HCT116 (cell line): ENCODE measurements at regions not wholly inside any gene's neighbourhood (a gene's known extent, or its start where the extent isn't known, plus 50 kb on each side); places are given as distances from the start of the nearest gene placed in this dataset.

Experiments used
- ATAC-seq: fragments of 200-7000 bp; cut with Tn5 transposase; 2 replicates; pipeline ENCODE4 v1.9.1; 2020; ENCODE audit warnings: mild to moderate bottlenecking, moderate library complexity
- BruUV-seq: library from RNA; stranded (reverse); fragments of 400-500 nt; replicated peaks from 2 replicates; lab custom pipeline; 2021; lab: Mats Ljungman, UMichigan
- CTCF ChIA-PET: fragments of 300-600 bp; sonication (Branson Sonifier 250); formaldehyde crosslinking; loops from one replicate; lab custom pipeline; 2021; ENCODE audit warnings: antibody characterized with exemption; lab: Charles Lee
- POLR2A ChIA-PET: fragments of 300-600, 350-600 bp; sonication (Branson Sonifier 250); formaldehyde crosslinking; loops from one replicate; lab custom pipeline; 2021; ENCODE audit warnings: antibody characterized with exemption; lab: Charles Lee
- RAD21 ChIA-PET, 2 experiments: fragments of 300-600 bp; sonication (Branson Sonifier 250); formaldehyde crosslinking; loops; one replicate each; lab custom pipeline; 2023; ENCODE audit warnings: low total read pairs in 2 of 2; ENCODE audit not compliant: uncharacterized antibody in 2 of 2, unreplicated experiment in 2 of 2, low non-redundant PET in 1 of 2; lab: Charles Lee
- DNase-seq: peaks from one replicate; pipeline ENCODE4 v3.0.0-alpha.2; 2010; ENCODE audit warnings: low read depth, low spot score
- H2AFZ ChIP-seq: fragments of 200-600 bp; shearing (Covaris generic), sonication (generic); 2 replicates; pipeline ENCODE4 v1.6.1; 2017; ENCODE audit warnings: low read depth, mixed run types, mixed read lengths, antibody characterized with exemption, low read length; ENCODE audit not compliant: poor library complexity, severe bottlenecking
- H3K27ac ChIP-seq: 2 replicates; pipeline ENCODE4 v1.5.1; 2012; ENCODE audit warnings: low read depth, low read length
- H3K27me3 ChIP-seq: fragments of 200-600 bp; sonication (generic); 2 replicates; pipeline ENCODE4 v1.6.1; 2016; ENCODE audit warnings: mixed run types, low read length, mixed read lengths; ENCODE audit not compliant: insufficient read depth
- H3K36me3 ChIP-seq, 2 experiments: fragments of 200-500 bp in 1 of 2; fragments of 200-600 bp in 1 of 2; sonication (Bioruptor generic) in 1 of 2; sonication (generic) in 1 of 2; 2 replicates each; pipeline versions ENCODE4 v1.5.1 to v1.6.1; 2014 to 2016; ENCODE audit warnings: low read length in 2 of 2, inconsistent platforms in 1 of 2, mixed read lengths in 1 of 2, mixed run types in 1 of 2; ENCODE audit not compliant: insufficient read depth in 2 of 2, control insufficient read depth in 1 of 2
- H3K4me1 ChIP-seq, 2 experiments: fragments of 200-600 bp in 1 of 2; sonication (generic) in 1 of 2; 2 replicates each; pipeline versions ENCODE4 v1.5.1 to v1.6.1; 2012 to 2017; ENCODE audit warnings: low read length in 2 of 2, inconsistent platforms in 1 of 2, mild to moderate bottlenecking in 1 of 2, mixed read lengths in 1 of 2, mixed run types in 1 of 2, moderate library complexity in 1 of 2; ENCODE audit not compliant: insufficient read depth in 2 of 2, control insufficient read depth in 1 of 2
- H3K4me2 ChIP-seq: fragments of 200-600 bp; sonication (generic); 2 replicates; pipeline ENCODE4 v1.6.1; 2017; ENCODE audit warnings: mixed run types, low read length, mixed read lengths
- H3K4me3 ChIP-seq, 2 experiments: fragments of 200-600 bp in 1 of 2; sonication (generic) in 1 of 2; replicated peaks in 1 of 2; 2 replicates each; pipeline ENCODE4 v1.5.1; 2011 to 2016; ENCODE audit warnings: low read length in 2 of 2, control low read depth in 1 of 2, low read depth in 1 of 2, mild to moderate bottlenecking in 1 of 2, mixed read lengths in 1 of 2, mixed run types in 1 of 2
- H3K79me2 ChIP-seq: fragments of 200-600 bp; sonication (generic); 2 replicates; pipeline ENCODE4 v1.6.1; 2017; ENCODE audit warnings: mild to moderate bottlenecking, mixed run types, low read length, moderate library complexity, mixed read lengths; ENCODE audit not compliant: insufficient read depth
- H3K9ac ChIP-seq: fragments of 200-600 bp; sonication (generic); 2 replicates; pipeline ENCODE4 v1.6.1; 2016; ENCODE audit warnings: low read length, mixed read lengths
- H3K9me2 ChIP-seq: fragments of 200-600 bp; sonication (generic), shearing (Covaris generic); 2 replicates; pipeline ENCODE4 v1.6.1; 2017; ENCODE audit warnings: mixed run types, mild to moderate bottlenecking, moderate library complexity; ENCODE audit not compliant: insufficient read depth
- H3K9me3 ChIP-seq, 2 experiments: fragments of 200-500 bp in 1 of 2; fragments of 200-600 bp in 1 of 2; sonication (Bioruptor generic) in 1 of 2; sonication (generic) in 1 of 2; 2 replicates each; pipeline ENCODE4 v1.6.1; 2014 to 2017; ENCODE audit warnings: low read length in 2 of 2, mixed read lengths in 2 of 2, inconsistent platforms in 1 of 2, low read depth in 1 of 2, mild to moderate bottlenecking in 1 of 2, mixed run types in 1 of 2, moderate library complexity in 1 of 2; ENCODE audit not compliant: control insufficient read depth in 1 of 2, insufficient read depth in 1 of 2
- H4K20me1 ChIP-seq: fragments of 200-600 bp; sonication (generic), shearing (Covaris generic); 2 replicates; pipeline ENCODE4 v1.6.1; 2017; ENCODE audit warnings: mixed run types, mild to moderate bottlenecking, moderate library complexity; ENCODE audit not compliant: insufficient read depth
- EGR1 ChIP-seq: IDR thresholded peaks from 2 replicates; pipeline ENCODE4 v1.6.1; 2012; ENCODE audit warnings: low read depth
- EZH2phosphoT487 ChIP-seq: fragments of 200-600 bp; IDR thresholded peaks from 2 replicates; pipeline ENCODE4 v1.6.1; 2018; ENCODE audit warnings: antibody characterized with exemption, borderline replicate concordance
- JUND ChIP-seq: IDR thresholded peaks from 2 replicates; pipeline ENCODE4 v1.6.1; 2012
- POLR2A ChIP-seq: IDR thresholded peaks from 2 replicates; pipeline ENCODE4 v1.7.0; 2011; ENCODE audit warnings: borderline replicate concordance; ENCODE audit not compliant: insufficient read depth, insufficient read length; ENCODE audit errors: extremely low read depth
- SIN3A ChIP-seq: IDR thresholded peaks from 2 replicates; pipeline ENCODE4 v1.6.1; 2012; ENCODE audit warnings: low read depth
- SP1 ChIP-seq: IDR thresholded peaks from 2 replicates; pipeline ENCODE4 v1.6.1; 2012; ENCODE audit warnings: low read depth
- TCF7L2 ChIP-seq: IDR thresholded peaks from 2 replicates; pipeline ENCODE4 v1.7.0; 2011; ENCODE audit warnings: borderline replicate concordance, inconsistent platforms; ENCODE audit not compliant: insufficient read depth, insufficient read length; ENCODE audit errors: extremely low read depth
- ZFX ChIP-seq: fragments of 450-650 bp; IDR thresholded peaks from 2 replicates; pipeline ENCODE4 v1.6.1; 2017
- intact Hi-C: fragments of 100-400 bp; cut with micrococcal nuclease; formaldehyde crosslinking; loops from 2 replicates; pipeline ENCODE4 v1.10.0; 2022
- TF ChIP-seq, protein P1 (sequence below): IDR thresholded peaks from 2 replicates; pipeline ENCODE4 v1.6.1; 2011; ENCODE audit warnings: mild to moderate bottlenecking, low read length, moderate library complexity; ENCODE audit not compliant: insufficient replicate concordance; ENCODE audit errors: extremely low read depth
- TF ChIP-seq, protein P2 (sequence below): IDR thresholded peaks from 2 replicates; pipeline ENCODE4 v1.6.1; 2012
- TF ChIP-seq, protein P3 (sequence below), 3 experiments: fragments of 200-600 bp in 1 of 3; sonication (generic) in 1 of 3; IDR thresholded peaks in 2 of 3; conservative IDR thresholded peaks in 1 of 3; 2 replicates each; pipeline ENCODE4 v1.5.1; 2012 to 2017; ENCODE audit warnings: low read depth in 2 of 3, low read length in 2 of 3, antibody characterized with exemption in 1 of 3, borderline replicate concordance in 1 of 3, control low read depth in 1 of 3, mild to moderate bottlenecking in 1 of 3, mixed read lengths in 1 of 3, mixed run types in 1 of 3, moderate library complexity in 1 of 3; ENCODE audit not compliant: insufficient read depth in 1 of 3

DNA sequence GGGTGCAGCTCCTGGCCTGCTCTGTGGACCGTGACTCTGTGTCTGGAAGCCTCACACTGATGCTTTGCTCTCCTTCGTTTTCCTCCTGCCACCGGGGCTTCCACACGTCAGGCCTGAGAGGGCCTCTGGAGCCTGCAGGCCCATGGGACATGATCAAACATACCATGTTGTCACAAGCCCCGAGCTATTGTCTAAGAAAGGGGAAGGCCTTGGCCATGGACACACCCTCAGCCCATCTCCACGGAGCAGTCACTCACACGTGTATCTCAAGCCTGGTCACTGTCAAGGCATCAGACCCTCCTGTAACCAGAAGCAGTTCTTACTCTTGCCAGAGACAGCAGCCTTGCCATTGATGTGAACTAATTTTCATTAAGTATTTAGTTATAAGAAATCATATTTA, 814.1 kb upstream of the SALL3 start:
- BruUV-seq = no TSS peak
- no peak for ATAC-seq
- Histone ChIP-seq H3K9me3 (peaks cover 8 to 11% of the 10 kb centered on the region in 2 experiments; a peak in 2 of 4 replicates), H3K27me3 (no peaks in the 10 kb centered on the region), H3K36me3 (no peaks in the 10 kb centered on the region), H3K4me1 (no peaks in the 10 kb centered on the region), H3K27ac (no peak overlapping the region), H3K4me3 (no peak overlapping the region), H3K4me2 (no peak overlapping the region), H4K20me1 (no peaks in the 10 kb centered on the region), H3K9me2 (no peaks in the 10 kb centered on the region), H3K79me2 (no peaks in the 10 kb centered on the region), H2AFZ (no peak overlapping the region), H3K9ac (no peak overlapping the region)
- CTCF ChIA-PET = no interaction called here
- RAD21 ChIA-PET = no interaction called here
- intact Hi-C loops = no loop called here
- TF ChIP-seq EZH2phosphoT487 (no peak), SP1 (no peak), SIN3A (no peak), JUND (no peak), POLR2A (no peak), EGR1 (no peak), ZFX (no peak), TCF7L2 (no peak)
- TF ChIP-seq, protein P1, sequence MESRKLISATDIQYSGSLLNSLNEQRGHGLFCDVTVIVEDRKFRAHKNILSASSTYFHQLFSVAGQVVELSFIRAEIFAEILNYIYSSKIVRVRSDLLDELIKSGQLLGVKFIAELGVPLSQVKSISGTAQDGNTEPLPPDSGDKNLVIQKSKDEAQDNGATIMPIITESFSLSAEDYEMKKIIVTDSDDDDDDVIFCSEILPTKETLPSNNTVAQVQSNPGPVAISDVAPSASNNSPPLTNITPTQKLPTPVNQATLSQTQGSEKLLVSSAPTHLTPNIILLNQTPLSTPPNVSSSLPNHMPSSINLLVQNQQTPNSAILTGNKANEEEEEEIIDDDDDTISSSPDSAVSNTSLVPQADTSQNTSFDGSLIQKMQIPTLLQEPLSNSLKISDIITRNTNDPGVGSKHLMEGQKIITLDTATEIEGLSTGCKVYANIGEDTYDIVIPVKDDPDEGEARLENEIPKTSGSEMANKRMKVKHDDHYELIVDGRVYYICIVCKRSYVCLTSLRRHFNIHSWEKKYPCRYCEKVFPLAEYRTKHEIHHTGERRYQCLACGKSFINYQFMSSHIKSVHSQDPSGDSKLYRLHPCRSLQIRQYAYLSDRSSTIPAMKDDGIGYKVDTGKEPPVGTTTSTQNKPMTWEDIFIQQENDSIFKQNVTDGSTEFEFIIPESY = no peak
- TF ChIP-seq, protein P2, sequence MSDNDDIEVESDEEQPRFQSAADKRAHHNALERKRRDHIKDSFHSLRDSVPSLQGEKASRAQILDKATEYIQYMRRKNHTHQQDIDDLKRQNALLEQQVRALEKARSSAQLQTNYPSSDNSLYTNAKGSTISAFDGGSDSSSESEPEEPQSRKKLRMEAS = no peak
- TF ChIP-seq, protein P3, sequence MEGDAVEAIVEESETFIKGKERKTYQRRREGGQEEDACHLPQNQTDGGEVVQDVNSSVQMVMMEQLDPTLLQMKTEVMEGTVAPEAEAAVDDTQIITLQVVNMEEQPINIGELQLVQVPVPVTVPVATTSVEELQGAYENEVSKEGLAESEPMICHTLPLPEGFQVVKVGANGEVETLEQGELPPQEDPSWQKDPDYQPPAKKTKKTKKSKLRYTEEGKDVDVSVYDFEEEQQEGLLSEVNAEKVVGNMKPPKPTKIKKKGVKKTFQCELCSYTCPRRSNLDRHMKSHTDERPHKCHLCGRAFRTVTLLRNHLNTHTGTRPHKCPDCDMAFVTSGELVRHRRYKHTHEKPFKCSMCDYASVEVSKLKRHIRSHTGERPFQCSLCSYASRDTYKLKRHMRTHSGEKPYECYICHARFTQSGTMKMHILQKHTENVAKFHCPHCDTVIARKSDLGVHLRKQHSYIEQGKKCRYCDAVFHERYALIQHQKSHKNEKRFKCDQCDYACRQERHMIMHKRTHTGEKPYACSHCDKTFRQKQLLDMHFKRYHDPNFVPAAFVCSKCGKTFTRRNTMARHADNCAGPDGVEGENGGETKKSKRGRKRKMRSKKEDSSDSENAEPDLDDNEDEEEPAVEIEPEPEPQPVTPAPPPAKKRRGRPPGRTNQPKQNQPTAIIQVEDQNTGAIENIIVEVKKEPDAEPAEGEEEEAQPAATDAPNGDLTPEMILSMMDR (IDR thresholded peaks at IDR 0.05 in 2 of 3, conservative IDR thresholded peaks at IDR 0.05 in 1 of 3; ENCODE audit: borderline replicate concordance in 1 of 3, insufficient read depth in 1 of 3, low read depth in 2 of 3, low read length in 2 of 3) = no peak
- DNase-seq = no peak
- POLR2A ChIA-PET = no interaction called here
